ENCODE measurements at regions not wholly inside any gene's neighbourhood (a gene's known extent, or its start where the extent isn't known, plus 50 kb on each side); places are given as distances from the start of the nearest gene placed in this dataset.
"Not testable (repeated sequence)": the region's sequence is repeated elsewhere in the genome, so short reads cannot be mapped to it uniquely, and the experiment has no call there.

- no peak for DNase-seq (ENCODE audit: low spot score, unreplicated experiment)
- peaks cover 8% of the 10 kb centered on the region for H3K36me3 Mint-ChIP-seq (ENCODE audit: insufficient read depth)
- no peak for TF ChIP-seq CTCF (IDR thresholded peaks at IDR 0.05; ENCODE audit: unreplicated experiment)
- H3K4me3 Mint-ChIP-seq (ENCODE audit: low read depth), result no peak overlapping the region
- H3K27me3 Mint-ChIP-seq, result no peaks in the 10 kb centered on the region
- H3K4me1 Mint-ChIP-seq (ENCODE audit: low read depth), result peaks cover 21% of the 10 kb centered on the region
- H3K27ac Mint-ChIP-seq, result peak overlapping the region; percentile 7
- H3K9me3 Mint-ChIP-seq (ENCODE audit: low read depth), result peaks cover 29% of the 10 kb centered on the region
These were observed 169.6 kb upstream of the NDUFV2 start for GRCh38 chr18:8932866-8933265.

DNA sequence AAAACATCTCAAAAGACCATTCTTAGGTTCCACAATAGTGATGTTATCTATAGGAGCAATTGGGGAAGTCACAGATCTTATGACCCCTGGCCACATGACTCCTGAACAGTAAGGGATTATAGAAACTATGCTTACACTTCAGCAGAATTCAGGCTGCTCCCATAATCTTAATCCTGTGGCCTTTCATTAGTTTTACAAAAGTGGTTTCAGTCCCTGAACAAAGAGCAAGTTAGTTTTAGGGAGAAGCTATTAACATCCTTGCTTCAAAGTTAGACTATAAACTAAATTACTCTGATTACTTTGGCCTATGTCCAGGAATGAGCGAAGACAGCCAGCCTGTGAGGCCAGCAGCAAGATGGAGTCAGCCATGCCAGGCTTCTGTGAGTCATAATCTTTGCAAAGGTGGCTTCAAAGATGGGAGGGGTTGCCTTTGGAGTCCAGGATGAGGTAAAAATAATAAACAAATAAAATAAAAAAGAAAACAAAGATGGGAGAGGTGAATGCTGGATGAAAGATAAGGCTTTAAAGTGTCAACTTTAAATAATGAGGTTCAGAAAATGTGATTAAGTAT lies 168.7 kb upstream of the NDUFV2 start:
- DNase-seq (ENCODE audit: low spot score, unreplicated experiment), result no peak
- Mint-ChIP-seq H3K9me3 (ENCODE audit: low read depth) (peaks cover 28% of the 10 kb centered on the region), H3K27me3 (no peaks in the 10 kb centered on the region), H3K4me1 (ENCODE audit: low read depth) (peaks cover 27% of the 10 kb centered on the region), H3K27ac (no peak overlapping the region), H3K36me3 (ENCODE audit: insufficient read depth) (peaks cover 8% of the 10 kb centered on the region), H3K4me3 (ENCODE audit: low read depth) (no peak overlapping the region)
- no peak for TF ChIP-seq CTCF (IDR thresholded peaks at IDR 0.05; ENCODE audit: unreplicated experiment)

GRCh38 chr18:8935346-8935745 lies 167.2 kb upstream of the NDUFV2 start:
- not testable (repeated sequence) for H3K27ac Mint-ChIP-seq; H3K4me3 Mint-ChIP-seq (ENCODE audit: low read depth); H3K27me3 Mint-ChIP-seq; DNase-seq (ENCODE audit: low spot score, unreplicated experiment); H3K36me3 Mint-ChIP-seq (ENCODE audit: insufficient read depth)
- H3K9me3 Mint-ChIP-seq (ENCODE audit: low read depth), result peaks cover 19% of the 10 kb centered on the region
- peaks cover 31% of the 10 kb centered on the region for H3K4me1 Mint-ChIP-seq (ENCODE audit: low read depth)

DNA sequence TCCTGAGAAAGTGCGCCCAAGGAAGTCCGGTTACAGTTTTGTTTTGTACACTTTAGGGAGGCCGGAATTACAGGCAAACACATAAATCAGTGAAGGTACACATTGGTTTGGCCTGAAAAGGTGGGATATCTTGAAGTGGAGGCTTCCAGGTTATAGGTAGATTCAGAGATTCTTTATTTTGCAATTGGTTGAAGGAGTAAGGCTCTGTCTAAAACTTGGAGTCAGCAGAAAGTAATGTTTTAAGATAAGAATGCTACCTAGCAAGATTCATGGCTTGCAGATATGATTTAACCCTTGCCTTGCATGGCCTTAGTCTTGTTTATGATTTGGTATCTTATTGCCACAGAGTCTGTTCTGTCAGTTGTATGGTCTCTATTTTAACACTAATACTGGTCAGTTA lies 165.9 kb upstream of the NDUFV2 start:
- DNase-seq (ENCODE audit: low spot score, unreplicated experiment), result no peak
- TF ChIP-seq CTCF (IDR thresholded peaks at IDR 0.05; ENCODE audit: unreplicated experiment), result no peak
- Mint-ChIP-seq H3K36me3 (ENCODE audit: insufficient read depth) (peaks cover 4% of the 10 kb centered on the region), H3K27me3 (no peaks in the 10 kb centered on the region), H3K9me3 (ENCODE audit: low read depth) (peaks cover 13% of the 10 kb centered on the region), H3K4me3 (ENCODE audit: low read depth) (peak overlapping the region; percentile 27), H3K27ac (peak overlapping the region; percentile 92), H3K4me1 (ENCODE audit: low read depth) (peaks cover 33% of the 10 kb centered on the region)

GRCh38 chr18:8937160-8938094 lies 165.1 kb upstream of the NDUFV2 start:
- peak overlapping the region; percentile 92 for H3K27ac Mint-ChIP-seq
- H3K36me3 Mint-ChIP-seq (ENCODE audit: insufficient read depth), result peaks cover 4% of the 10 kb centered on the region
- H3K9me3 Mint-ChIP-seq (ENCODE audit: low read depth), result peaks cover 13% of the 10 kb centered on the region
- no peaks in the 10 kb centered on the region for H3K27me3 Mint-ChIP-seq
- H3K4me1 Mint-ChIP-seq (ENCODE audit: low read depth), result peaks cover 34% of the 10 kb centered on the region
- peak overlapping the region; percentile 55 for H3K4me3 Mint-ChIP-seq (ENCODE audit: low read depth)
- TF ChIP-seq CTCF (IDR thresholded peaks at IDR 0.05; ENCODE audit: unreplicated experiment), result no peak
- no peak for DNase-seq (ENCODE audit: low spot score, unreplicated experiment)
